Esophagus mucosa (tissue), 1 donor: ENCODE measurements at regions not wholly inside any gene's neighbourhood (a gene's known extent, or its start where the extent isn't known, plus 50 kb on each side); places are given as distances from the start of the nearest gene placed in this dataset.

Experiments
- ATAC-seq: fragments of 200-7000 bp; cut with Tn5 transposase; one replicate; pipeline ENCODE4 v1.9.1; 2020
- donor health status: DM: yes; HTN: yes; CAD: no.

GRCh38 chr4:125060376-125060775 lies 254.4 kb upstream of the FAT4 start:
- no peak for ATAC-seq

DNA sequence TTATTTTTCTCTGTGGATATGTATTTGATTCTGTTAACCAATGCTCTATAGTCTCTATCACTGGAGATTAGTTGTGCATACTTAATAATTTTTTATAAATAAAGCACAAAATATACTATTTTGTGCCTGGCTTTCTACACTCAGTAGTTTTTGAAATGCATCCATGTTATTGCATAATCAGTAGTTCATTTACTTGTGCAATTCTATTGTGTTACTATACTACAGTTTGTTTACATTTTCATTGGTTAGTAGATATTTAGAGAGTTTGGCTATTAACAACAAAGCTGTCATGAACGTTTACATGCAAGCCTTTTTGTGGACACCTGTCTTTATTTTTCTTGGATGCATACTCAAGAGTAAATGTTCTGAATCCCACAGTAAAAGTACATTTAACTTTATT lies 265.0 kb upstream of the FAT4 start:
- ATAC-seq: no peak

- ATAC-seq: no peak
These were observed 269.4 kb upstream of the FAT4 start for GRCh38 chr4:125045311-125045710.

DNA sequence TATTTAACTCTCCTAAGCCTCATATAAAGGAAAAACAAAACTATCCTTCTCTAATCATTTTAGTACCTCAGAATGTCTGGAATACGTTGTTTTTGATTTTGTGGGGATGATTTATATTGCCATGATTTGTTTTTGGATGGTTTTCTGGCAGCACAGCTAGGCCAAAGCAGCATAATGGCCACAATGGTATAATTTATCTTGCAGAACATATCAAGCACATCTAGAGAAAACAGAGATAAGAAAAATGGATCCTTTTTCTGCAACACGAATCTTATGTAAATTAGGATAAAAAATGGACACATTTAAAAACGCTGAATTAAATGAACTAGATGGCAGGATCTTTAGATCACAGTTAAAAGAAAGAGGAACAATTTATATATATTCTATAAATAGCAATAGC lies 269.9 kb upstream of the FAT4 start:
- ATAC-seq: no peak

DNA sequence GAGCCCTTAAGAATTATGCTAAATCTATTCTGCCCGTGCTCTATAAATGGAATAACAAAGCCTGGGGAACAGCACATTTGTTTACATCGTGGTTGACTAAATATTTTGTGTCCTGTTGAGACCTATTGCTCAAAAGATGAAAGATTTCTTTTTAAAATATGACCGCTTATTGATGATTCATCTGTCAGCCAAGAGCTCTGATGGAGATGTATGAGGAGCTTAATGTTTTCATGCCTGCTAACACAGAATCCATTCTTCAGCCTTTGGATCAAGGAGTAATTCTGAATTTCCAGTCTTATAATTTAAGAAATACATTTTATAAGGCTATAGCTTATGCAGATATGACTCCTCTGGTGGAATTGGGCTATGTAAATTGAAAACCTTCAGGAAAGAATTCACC lies 271.3 kb upstream of the FAT4 start:
- peak; percentile 50 for ATAC-seq

DNA sequence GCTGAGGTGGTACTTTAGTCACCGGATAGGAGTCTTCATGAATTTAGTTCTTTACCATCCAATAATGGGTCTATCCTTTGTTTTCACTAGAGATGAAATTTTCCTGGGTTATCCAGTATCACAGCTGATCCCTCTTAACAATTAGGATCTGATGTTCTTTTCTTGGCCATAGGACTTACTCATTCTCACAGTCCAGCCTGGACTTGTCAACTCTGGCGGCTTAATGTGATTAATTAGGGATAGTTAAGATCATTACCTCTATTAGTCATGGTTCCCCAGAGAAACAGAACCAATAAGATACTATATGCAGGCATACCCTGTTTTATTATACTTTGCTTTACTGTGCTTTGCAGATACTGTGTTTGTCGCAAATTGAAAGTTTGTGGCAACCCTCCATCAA lies 272.7 kb upstream of the FAT4 start:
- ATAC-seq: peak; percentile 81

GRCh38 chr4:125041372-125041930 lies 273.3 kb upstream of the FAT4 start:
- peak; percentile 28 for ATAC-seq

DNA sequence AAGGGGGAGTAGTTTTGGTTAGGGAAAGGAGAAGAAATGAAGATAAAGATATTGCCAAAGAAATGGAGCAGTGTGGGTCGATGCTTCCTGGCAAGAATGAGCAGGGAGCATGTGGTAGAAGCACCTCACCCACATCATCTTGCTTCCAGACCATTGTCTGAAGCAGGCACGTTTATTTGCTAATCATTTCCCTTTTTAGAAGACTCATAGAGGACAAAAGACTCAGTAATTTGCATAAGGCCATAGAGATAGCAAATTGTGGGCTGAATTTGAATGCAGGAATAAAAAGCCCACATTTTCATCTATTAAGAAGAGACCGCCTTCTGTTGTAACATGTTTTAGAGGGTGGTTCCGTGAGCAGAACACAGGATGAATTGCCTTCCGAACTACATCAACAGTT lies 275.2 kb upstream of the FAT4 start:
- no peak for ATAC-seq

GRCh38 chr4:125022855-125023501 lies 291.8 kb upstream of the FAT4 start:
- ATAC-seq: no peak

GRCh38 chr4:125021189-125021588 lies 293.6 kb upstream of the FAT4 start:
- ATAC-seq: no peak

- no peak for ATAC-seq
These were observed 294.4 kb upstream of the FAT4 start for GRCh38 chr4:125020089-125021034.

GRCh38 chr4:125016892-125017299 lies 297.9 kb upstream of the FAT4 start:
- no peak for ATAC-seq

DNA sequence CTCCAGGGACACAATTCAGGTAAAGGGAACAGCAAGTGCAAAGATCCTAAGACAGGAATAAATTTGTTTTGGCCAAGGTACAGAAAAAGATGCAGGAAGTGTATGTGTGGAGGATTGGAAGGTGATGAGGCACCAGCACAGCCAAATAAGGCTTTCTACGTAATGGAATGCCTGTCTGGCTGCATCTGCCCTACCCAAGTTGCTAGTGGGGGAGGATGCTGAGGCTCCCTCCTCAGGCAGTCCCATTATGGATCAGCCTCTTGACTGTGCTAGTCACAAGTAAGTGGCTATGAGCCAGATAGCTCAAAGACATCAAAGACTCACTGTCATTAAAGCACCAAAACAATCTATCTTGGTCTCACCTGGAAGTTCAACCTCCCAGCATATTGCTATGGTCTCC lies 300.9 kb upstream of the FAT4 start:
- peak; percentile 79 for ATAC-seq

- no peak for ATAC-seq
These were observed 299.1 kb upstream of the ANKRD50 start for GRCh38 chr4:125011646-125012045.

GRCh38 chr4:125010796-125011503 lies 298.4 kb upstream of the ANKRD50 start:
- peak; percentile 87 for ATAC-seq

DNA sequence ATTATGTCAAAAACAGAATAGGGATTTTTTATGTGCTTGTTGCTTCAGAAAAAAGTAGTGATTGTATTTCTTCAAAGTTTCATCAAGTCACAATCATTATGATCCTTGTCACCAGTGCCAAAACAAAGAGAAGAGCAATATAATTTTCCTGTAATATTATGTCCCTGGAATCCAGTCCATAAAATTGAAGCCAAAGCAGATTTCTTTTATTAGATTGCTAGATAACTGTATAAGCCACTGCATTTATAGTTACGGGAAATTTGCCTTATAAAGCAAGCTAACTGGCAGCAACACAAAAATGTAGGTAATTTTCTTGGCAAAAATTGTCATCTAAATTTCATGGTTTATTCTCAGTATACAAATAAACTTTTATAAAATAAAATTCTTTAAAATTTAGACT lies 296.1 kb upstream of the ANKRD50 start:
- ATAC-seq: no peak

GRCh38 chr4:125004676-125005075 lies 292.1 kb upstream of the ANKRD50 start:
- ATAC-seq: no peak

DNA sequence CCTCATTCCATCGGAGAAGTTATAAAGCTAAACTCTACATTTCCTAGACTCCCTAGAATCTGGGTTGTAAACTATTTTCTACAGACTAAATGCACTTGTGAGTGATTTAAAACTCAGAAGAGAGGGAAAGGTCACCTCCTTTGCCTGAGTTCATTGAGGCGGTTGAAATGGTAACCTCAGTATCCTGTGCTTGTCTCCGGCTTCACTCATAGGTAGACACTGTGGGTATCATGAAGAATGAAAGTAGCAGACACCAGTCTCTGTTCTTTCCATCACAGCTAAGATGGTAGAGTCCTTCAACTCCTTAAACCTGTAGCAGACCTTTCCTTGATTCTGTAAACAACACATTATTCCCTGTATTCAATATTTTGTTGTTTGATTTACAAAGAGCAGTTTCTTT lies 291.3 kb upstream of the ANKRD50 start:
- no peak for ATAC-seq

GRCh38 chr4:124997991-124998390 lies 285.5 kb upstream of the ANKRD50 start:
- no peak for ATAC-seq

DNA sequence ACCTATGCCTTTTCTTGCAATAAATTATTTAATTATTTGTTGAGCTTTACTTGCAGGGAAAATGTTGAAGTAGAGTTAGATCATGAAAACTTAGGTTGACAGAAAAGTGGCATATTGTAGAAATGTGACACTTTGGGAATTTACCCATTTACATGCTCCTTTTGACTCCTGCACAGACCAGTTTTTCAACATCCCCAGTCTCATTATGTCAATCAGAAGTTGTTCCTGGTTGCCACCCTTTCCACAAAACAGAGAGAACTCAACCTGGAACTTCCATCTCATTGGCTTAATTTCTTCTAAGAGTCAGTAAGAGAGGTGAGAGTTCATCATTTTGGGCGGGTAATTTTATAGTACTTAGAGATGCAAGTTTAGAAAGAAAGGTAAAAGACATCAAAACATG lies 284.6 kb upstream of the ANKRD50 start:
- ATAC-seq: peak; percentile 69

- ATAC-seq: no peak
These were observed 281.3 kb upstream of the ANKRD50 start for GRCh38 chr4:124993838-124994237.

DNA sequence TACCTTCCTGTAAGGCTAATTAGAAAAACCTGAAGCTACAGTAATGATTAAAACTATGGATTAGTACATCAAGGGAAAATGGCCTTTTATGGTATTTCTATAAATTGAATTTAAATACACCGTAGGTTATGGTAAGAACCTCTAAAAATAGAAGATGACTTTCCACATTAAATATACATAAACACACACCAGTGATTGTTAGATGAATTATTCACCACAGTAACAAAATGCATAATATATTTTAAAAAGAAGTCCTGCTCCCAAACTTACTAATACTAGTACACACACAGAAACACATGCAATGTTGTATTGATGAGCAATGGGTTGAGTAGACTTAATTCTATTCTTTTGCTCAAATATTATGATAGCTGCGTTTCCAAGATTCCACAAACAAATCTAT lies 277.9 kb upstream of the ANKRD50 start:
- no peak for ATAC-seq

- ATAC-seq: no peak
These were observed 267.8 kb upstream of the ANKRD50 start for GRCh38 chr4:124980276-124980752.
